ENCODE measurements at regions not wholly inside any gene's neighbourhood (a gene's known extent, or its start where the extent isn't known, plus 50 kb on each side); places are given as distances from the start of the nearest gene placed in this dataset.

- DNase-seq, result no peak
Observed at GRCh38 chr4:163623787-163624186, 129.3 kb downstream of the TMA16 start.

- DNase-seq, result no peak
Observed at GRCh38 chr4:163624727-163625126, 130.2 kb downstream of the TMA16 start.

GRCh38 chr4:163631288-163631687 lies 136.8 kb downstream of the TMA16 start:
- no peak for DNase-seq

- DNase-seq, result no peak
Observed at GRCh38 chr4:163638909-163639308, 144.4 kb downstream of the TMA16 start.

GRCh38 chr4:163649557-163650091 lies 155.1 kb downstream of the TMA16 start:
- no peak for DNase-seq

- no peak for DNase-seq
Observed at GRCh38 chr4:163651761-163652160, 157.3 kb downstream of the TMA16 start.

GRCh38 chr4:163654621-163655020 lies 160.1 kb downstream of the TMA16 start:
- DNase-seq, result no peak

- no peak for DNase-seq
Observed at GRCh38 chr4:163660636-163661035, 166.1 kb downstream of the TMA16 start.

- DNase-seq, result no peak
Observed at GRCh38 chr4:163662768-163663167, 168.3 kb downstream of the TMA16 start.

GRCh38 chr4:163663454-163664225 lies 169.2 kb downstream of the TMA16 start:
- no peak for DNase-seq

GRCh38 chr4:163665101-163665500 lies 170.6 kb downstream of the TMA16 start:
- DNase-seq, result no peak

- DNase-seq, result no peak
Observed at GRCh38 chr4:163665521-163666331, 171.2 kb downstream of the TMA16 start.

GRCh38 chr4:163666332-163666873 lies 171.9 kb downstream of the TMA16 start:
- no peak for DNase-seq

- DNase-seq, result no peak
Observed at GRCh38 chr4:163672751-163673150, 178.3 kb downstream of the TMA16 start.

- DNase-seq, result no peak
Observed at GRCh38 chr4:163673848-163674697, 179.6 kb downstream of the TMA16 start.

GRCh38 chr4:163679189-163679588 lies 184.7 kb downstream of the TMA16 start:
- no peak for DNase-seq

- DNase-seq, result no peak
Observed at GRCh38 chr4:163680386-163681098, 186.1 kb downstream of the TMA16 start.

- DNase-seq, result no peak
Observed at GRCh38 chr4:163681208-163681821, 186.8 kb downstream of the TMA16 start.

- DNase-seq, result no peak
Observed at GRCh38 chr4:163688856-163689255, 194.4 kb downstream of the TMA16 start.

- DNase-seq, result no peak
Observed at GRCh38 chr4:163693211-163693610, 198.7 kb downstream of the TMA16 start.

- no peak for DNase-seq
Observed at GRCh38 chr4:163693776-163694175, 199.3 kb downstream of the TMA16 start.

- DNase-seq, result no peak
Observed at GRCh38 chr4:163694385-163694784, 199.9 kb downstream of the TMA16 start.

Measured in NCI-H2081 treated with DMSO at 0.1 percent for 48 hours (cell line).